HEK293T (cell line): ENCODE measurements at regions not wholly inside any gene's neighbourhood (a gene's known extent, or its start where the extent isn't known, plus 50 kb on each side); places are given as distances from the start of the nearest gene placed in this dataset.

Experiments
- ARNT ChIP-seq: fragments of 450-650 bp; IDR thresholded peaks from 2 replicates; pipeline ENCODE4 v1.6.1; 2017; ENCODE audit warnings: mild to moderate bottlenecking
- BHLHE40 ChIP-seq: fragments of 450-650 bp; IDR thresholded peaks from 2 replicates; pipeline ENCODE4 v1.6.1; 2016; ENCODE audit warnings: mild to moderate bottlenecking, moderate library complexity, borderline replicate concordance
- CTBP1 ChIP-seq: fragments of 450-650 bp; IDR thresholded peaks from 2 replicates; pipeline ENCODE4 v1.6.1; 2016; ENCODE audit warnings: borderline replicate concordance
- FOXA1 ChIP-seq: fragments of 450-650 bp; IDR thresholded peaks from 2 replicates; pipeline ENCODE4 v1.6.1; 2016; ENCODE audit warnings: mild to moderate bottlenecking
- FOXK2 ChIP-seq: fragments of 450-650 bp; IDR thresholded peaks from 2 replicates; pipeline ENCODE4 v1.6.1; 2016; ENCODE audit warnings: mild to moderate bottlenecking
- FOXM1 ChIP-seq: fragments of 450-650 bp; IDR thresholded peaks from 2 replicates; pipeline ENCODE4 v1.6.1; 2017; ENCODE audit warnings: mild to moderate bottlenecking, borderline replicate concordance
- L3MBTL2 ChIP-seq: fragments of 450-650 bp; conservative IDR thresholded peaks from 2 replicates; pipeline ENCODE4 v1.6.1; 2016; ENCODE audit warnings: mild to moderate bottlenecking
- SP1 ChIP-seq: fragments of 450-650 bp; IDR thresholded peaks from 2 replicates; pipeline ENCODE4 v1.6.1; 2017
- TARDBP ChIP-seq: fragments of 450-650 bp; IDR thresholded peaks from 2 replicates; pipeline ENCODE4 v1.6.1; 2016
- TF ChIP-seq, protein P1 (sequence below): fragments of 450-650 bp; IDR thresholded peaks from 2 replicates; pipeline ENCODE4 v1.6.1; 2016

DNA sequence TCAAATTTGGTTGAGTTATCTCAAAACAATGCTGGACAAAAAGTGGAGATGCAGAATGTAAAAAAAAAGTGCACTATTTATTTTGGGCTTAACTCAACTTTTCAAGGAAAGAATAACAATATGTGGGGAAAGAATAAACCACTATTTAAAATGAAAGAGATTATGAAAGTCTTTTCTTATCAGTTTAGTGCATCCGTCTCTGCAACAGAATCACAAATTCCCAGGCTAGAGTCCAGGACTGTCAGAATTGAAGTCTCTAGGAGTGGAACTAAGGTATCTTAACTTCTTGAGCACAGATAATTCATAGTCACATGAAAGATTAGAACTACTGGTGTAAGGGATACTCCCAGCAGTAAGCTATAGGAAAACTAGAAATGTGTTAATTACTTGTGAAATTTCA is 1200.3 kb upstream of the LRRN3 start:
- TF ChIP-seq BHLHE40 (no peak), FOXA1 (no peak), CTBP1 (no peak), FOXK2 (no peak), FOXM1 (no peak), SP1 (no peak), TARDBP (no peak), L3MBTL2 (no peak), ARNT (no peak)
- TF ChIP-seq, protein P1, sequence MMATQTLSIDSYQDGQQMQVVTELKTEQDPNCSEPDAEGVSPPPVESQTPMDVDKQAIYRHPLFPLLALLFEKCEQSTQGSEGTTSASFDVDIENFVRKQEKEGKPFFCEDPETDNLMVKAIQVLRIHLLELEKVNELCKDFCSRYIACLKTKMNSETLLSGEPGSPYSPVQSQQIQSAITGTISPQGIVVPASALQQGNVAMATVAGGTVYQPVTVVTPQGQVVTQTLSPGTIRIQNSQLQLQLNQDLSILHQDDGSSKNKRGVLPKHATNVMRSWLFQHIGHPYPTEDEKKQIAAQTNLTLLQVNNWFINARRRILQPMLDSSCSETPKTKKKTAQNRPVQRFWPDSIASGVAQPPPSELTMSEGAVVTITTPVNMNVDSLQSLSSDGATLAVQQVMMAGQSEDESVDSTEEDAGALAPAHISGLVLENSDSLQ: no peak
